ENCODE measurements at regions not wholly inside any gene's neighbourhood (a gene's known extent, or its start where the extent isn't known, plus 50 kb on each side); places are given as distances from the start of the nearest gene placed in this dataset.

- TF ChIP-seq BCL3 (IDR thresholded peaks at IDR 0.05) (no peak), ZNF302 (CRISPR knock-in tag; IDR thresholded peaks at IDR 0.05) (no peak), RFX5 (IDR thresholded peaks at IDR 0.05) (no peak), TP53 (CRISPR knock-in tag; IDR thresholded peaks at IDR 0.05) (no peak)
Measured at GRCh38 chr1:98333406-98333805, 328.1 kb upstream of the SNX7 start (continued).

GRCh38 chr1:98331718-98332311, 329.7 kb upstream of the SNX7 start:
- H3K27ac ChIP-seq, result peak overlapping the region; percentile 61 to 64
- WGBS (ENCODE audit: missing lambda C conversion rate), result 54% methylated on average over 5 of the region's 5 CpGs
- TF ChIP-seq NPAS2 (CRISPR knock-in tag; IDR thresholded peaks at IDR 0.05; ENCODE audit: borderline replicate concordance) (no peak), CBX8 (IDR thresholded peaks at IDR 0.05) (no peak), BCL3 (IDR thresholded peaks at IDR 0.05) (no peak), RFX5 (IDR thresholded peaks at IDR 0.05) (no peak), HOXB13 (CRISPR knock-in tag; IDR thresholded peaks at IDR 0.05; ENCODE audit: low read depth) (no peak), ATOH8 (CRISPR knock-in tag; IDR thresholded peaks at IDR 0.05; ENCODE audit: low read depth) (no peak), HMGXB4 (CRISPR knock-in tag; IDR thresholded peaks at IDR 0.05; ENCODE audit: borderline replicate concordance) (no peak), ESRRA (IDR thresholded peaks at IDR 0.05; ENCODE audit: borderline replicate concordance, low read length) (no peak), MAX (IDR thresholded peaks at IDR 0.05) (no peak), NFE2L2 (conservative IDR thresholded peaks at IDR 0.05; ENCODE audit: low read length) (no peak)
- H3K4me3 ChIP-seq, result no peak overlapping the region
- peak in 1 of 2 experiments; percentile 62; a peak in 3 of 6 replicates for ATAC-seq
- H3K4me2 ChIP-seq, result peak overlapping the region; percentile 51
- FAIRE-seq, result no peak
- DNase-seq (ENCODE audit: low read depth in 1 of 2, low spot score in 1 of 2), result peak in 1 of 2 experiments; percentile 23
- CTCF ChIA-PET, result no interaction called here
- POLR2A ChIA-PET, result no interaction called here
- no peaks in the 10 kb centered on the region for H3K9me3 ChIP-seq
- peaks cover 43% of the 10 kb centered on the region for H3K4me1 ChIP-seq

GRCh38 chr1:98331243-98331642, 330.3 kb upstream of the SNX7 start:
- Histone ChIP-seq H3K9me3 (no peaks in the 10 kb centered on the region), H3K4me2 (peak overlapping the region; percentile 51), H3K27ac (peak overlapping the region; percentile 61 to 64), H3K4me3 (no peak overlapping the region), H3K4me1 (peaks cover 45% of the 10 kb centered on the region)
- ChIA-PET CTCF (no interaction called here), POLR2A (no interaction called here)
- FAIRE-seq (no peak), DNase-seq (ENCODE audit: low read depth in 1 of 2, low spot score in 1 of 2) (peak in 1 of 2 experiments; percentile 77), ATAC-seq (peak; percentile 34 to 89; a peak in 3 of 6 replicates)
- TF ChIP-seq MAFK (IDR thresholded peaks at IDR 0.05; ENCODE audit: partially characterized antibody) (no peak), PBX3 (IDR thresholded peaks at IDR 0.05) (0 out of 2 replicates have a peak, but pooled peaks have one; percentile 38), FOSB (CRISPR knock-in tag; IDR thresholded peaks at IDR 0.05) (no peak), GATA3 (IDR thresholded peaks at IDR 0.05; ENCODE audit: borderline replicate concordance) (peak; percentile 85), FOSL2 (IDR thresholded peaks at IDR 0.05) (no peak), FOSL2 (CRISPR knock-in tag; IDR thresholded peaks at IDR 0.05) (peak; percentile 80), MAX (IDR thresholded peaks at IDR 0.05) (peak; percentile 27; the same call in 1 of the 2 replicates), RAD21 (conservative IDR thresholded peaks at IDR 0.05 in 1 of 2, IDR thresholded peaks at IDR 0.05 in 1 of 2) (peak in 1 of 2 experiments; percentile 31; a peak in 2 of 5 replicates), USF2 (IDR thresholded peaks at IDR 0.05) (no peak), NFE2L2 (conservative IDR thresholded peaks at IDR 0.05; ENCODE audit: low read length) (no peak)
- 3% methylated on average over 3 of the region's 3 CpGs for WGBS (ENCODE audit: missing lambda C conversion rate)
